SH-SY5Y (cell line): ENCODE measurements at regions not wholly inside any gene's neighbourhood (a gene's known extent, or its start where the extent isn't known, plus 50 kb on each side); places are given as distances from the start of the nearest gene placed in this dataset.

Source experiments
- GATA2 ChIP-seq: IDR thresholded peaks from 2 replicates; pipeline ENCODE4 v1.6.1; 2011; ENCODE audit warnings: mild to moderate bottlenecking, low read depth, low read length
- GATA3 ChIP-seq: IDR thresholded peaks from 2 replicates; pipeline ENCODE4 v1.6.1; 2011; ENCODE audit warnings: low read depth, mild to moderate bottlenecking, low read length, moderate library complexity

DNA sequence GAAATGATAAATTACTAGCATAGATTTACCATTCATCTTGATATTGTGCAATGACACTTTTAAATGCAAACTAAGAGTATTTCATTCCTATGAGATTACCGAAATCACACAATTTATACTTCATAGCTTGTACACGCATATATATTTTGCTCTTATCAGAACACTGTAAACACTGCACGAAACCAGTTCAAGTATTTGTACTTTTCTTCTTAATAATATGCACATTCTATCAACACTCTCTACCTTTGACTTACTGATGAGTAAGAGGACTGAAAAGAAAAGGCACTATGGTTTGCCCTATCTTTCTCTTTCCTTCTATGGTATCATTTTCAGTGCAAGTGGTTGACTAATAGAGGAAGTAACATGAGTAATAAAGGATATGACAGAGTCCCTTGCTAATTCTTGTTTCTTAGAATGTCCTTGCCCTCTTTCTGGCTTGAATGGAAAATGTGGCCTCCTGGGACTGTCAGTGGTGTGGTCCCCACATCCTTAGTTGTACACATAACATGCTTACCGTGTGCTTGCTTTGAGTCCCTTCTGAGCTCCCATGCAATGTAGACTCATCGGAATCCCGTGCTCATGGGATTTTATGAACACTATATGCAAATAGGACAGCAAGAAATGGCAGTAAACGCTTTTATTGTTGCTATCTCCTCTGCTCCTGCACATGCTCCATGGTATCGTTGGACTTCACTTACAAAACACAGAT, 363.5 kb upstream of the TNP1 start:
- TF ChIP-seq GATA2 (no peak), GATA3 (no peak)
